Stimulated activated CD4-positive, alpha-beta T cell treated with anti-CD3 and anti-CD28 coated beads, Interleukin-15, amount 100 ng/mL, for 48 hours (primary cell): ENCODE measurements at regions not wholly inside any gene's neighbourhood (a gene's known extent, or its start where the extent isn't known, plus 50 kb on each side); places are given as distances from the start of the nearest gene placed in this dataset.

Experiments used
- DNase-seq, 2 donors: peaks; one replicate each; pipeline ENCODE4 v3.0.0-alpha.2; 2020; ENCODE audit warnings: low read depth in 2 of 2

- no peak for DNase-seq
These were observed 191.4 kb upstream of the LRIG1 start for GRCh38 chr3:66692042-66692765.

GRCh38 chr3:66692766-66693150 is 191.9 kb upstream of the LRIG1 start:
- no peak for DNase-seq

DNA sequence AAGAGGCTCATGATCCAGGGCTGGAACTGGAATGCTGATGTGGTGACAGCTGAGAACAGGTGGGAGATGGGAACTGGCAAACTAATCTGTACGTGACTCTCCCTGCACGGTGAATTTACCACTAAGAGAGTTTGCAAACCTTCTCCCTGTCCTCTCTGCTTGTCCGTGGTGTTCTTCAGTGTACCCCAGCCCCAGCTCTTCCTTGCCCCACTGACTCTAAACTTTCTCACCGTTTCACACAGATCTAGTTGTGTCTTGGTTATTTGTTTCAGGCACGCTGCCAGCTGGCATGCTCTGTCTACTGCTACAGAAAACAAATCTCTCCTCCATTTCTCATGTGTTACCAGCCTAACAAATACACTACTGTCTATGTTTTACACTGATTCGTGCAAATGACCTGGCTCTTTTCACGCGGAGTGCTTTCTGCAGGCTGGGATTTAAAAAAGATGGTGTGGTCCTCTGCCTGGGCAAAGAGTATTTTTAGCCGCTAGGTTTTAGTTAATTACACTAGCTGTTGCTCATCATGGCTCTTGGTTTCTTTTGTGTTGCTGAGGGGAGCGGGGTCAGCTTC is 192.7 kb upstream of the LRIG1 start:
- no peak for DNase-seq

DNA sequence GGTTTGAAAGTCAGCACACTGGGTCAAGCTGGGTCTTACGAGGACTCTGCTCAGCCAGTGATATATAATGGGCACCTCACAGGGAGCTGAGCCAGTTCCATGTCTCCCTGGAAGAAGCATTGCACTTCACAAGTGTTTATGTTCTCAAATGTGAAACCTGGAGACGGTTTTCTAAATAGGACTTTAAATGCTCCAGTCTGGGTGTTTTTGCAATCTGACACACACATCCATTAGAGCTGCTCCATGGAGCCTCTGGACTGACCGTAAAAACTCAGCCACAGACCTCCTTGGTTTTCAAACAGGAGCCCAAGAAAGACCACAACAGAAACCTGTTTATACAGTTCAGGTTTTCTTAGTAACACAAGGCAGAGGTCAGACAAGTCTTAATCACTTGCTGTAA is 201.3 kb upstream of the LRIG1 start:
- DNase-seq: no peak

DNA sequence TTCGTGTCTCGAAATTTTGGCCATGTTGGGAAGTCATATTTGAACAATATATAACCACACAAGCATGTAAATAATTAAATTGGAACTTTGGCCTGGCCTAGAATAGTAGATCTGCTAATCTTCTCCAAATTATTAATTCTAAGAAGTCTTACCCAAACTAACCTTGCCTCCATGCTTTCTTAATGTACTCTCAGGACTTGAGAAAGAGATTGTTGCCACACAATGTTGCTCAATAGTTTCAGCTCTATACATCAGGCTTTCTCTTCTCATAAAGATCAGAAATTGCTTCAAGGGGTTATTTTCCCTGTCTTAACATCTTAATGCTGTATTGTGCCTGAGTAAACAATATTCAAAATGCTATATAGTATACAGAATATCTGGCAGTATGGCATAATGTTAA is 202.7 kb upstream of the LRIG1 start:
- no peak for DNase-seq

DNA sequence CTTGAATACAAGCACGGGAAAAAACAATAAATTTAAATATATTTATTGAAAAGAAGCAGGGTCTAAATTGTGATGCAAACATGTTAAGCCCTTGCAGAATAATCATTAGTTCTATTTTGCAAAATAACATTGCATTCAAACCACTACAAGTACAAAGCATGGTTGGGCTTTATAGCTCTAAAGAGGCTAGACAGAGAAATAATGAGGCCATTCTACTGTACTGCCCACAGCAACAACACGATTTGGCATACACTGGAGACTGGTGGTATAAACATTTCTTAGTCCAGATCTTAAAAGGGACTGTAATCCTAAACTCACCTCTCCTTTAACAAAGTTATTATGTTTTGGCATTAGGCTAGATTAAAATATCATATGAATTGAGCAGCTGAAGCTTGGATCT is 204.3 kb upstream of the LRIG1 start:
- DNase-seq: no peak

DNA sequence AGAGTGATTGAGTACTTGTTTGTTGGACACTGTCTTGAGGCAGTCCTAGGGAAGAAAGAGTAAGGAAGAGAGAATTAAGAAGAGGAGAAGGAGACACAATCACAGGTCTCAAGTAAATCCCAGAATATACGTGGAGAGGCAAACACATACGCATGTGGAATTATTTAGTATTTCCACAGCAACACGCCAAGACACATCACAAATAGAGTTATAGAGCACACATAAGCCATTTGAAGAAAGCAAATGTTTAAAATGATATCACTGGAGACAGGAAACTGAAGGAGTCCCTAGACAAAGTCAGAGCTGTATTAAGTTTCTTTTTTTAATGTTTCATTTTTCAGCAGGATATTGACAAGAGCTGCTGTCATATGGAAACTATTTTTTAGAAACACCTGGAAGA is 206.1 kb upstream of the LRIG1 start:
- DNase-seq: no peak

- no peak for DNase-seq
These were observed 208.7 kb upstream of the LRIG1 start for GRCh38 chr3:66709532-66709931.

- DNase-seq: no peak
These were observed 211.4 kb upstream of the LRIG1 start for GRCh38 chr3:66712210-66712609.

DNA sequence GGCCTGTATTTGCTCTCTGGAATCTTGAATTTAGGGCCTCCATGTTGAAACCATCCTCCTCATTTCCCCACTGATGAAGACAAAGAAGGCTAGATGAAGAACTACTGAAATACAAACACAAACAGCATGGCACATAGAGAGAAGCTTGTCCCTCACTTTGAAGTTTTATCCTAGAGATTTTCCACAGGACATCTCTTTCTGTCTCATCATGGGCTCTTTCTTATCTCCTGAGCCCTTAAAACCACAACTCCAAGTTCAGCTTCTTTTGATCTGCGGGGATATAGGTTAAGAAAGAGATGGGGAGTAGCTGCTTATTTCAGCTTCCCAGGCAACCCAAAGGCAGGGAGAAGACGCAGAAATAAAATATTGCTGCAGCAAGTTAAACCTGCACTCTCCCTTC is 213.1 kb upstream of the LRIG1 start:
- DNase-seq: no peak

DNA sequence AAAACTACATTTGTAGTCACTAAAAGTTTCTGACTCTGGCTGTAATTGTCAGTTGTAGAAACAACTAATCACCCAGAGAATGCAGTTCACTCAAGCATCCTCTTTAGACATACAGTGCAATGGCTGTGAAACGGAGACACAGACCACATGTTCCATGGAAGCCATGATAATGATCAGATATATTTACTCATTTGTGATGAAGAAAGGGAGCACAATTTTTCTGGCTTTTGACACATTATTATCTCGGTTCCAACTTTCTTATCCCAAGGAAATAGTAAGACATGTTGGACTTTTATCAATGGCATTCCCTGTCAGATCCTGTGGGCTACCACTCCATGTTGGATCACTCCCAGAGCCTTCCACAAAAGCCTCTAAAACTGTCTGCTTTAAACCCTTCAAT is 215.0 kb upstream of the LRIG1 start:
- no peak for DNase-seq

DNA sequence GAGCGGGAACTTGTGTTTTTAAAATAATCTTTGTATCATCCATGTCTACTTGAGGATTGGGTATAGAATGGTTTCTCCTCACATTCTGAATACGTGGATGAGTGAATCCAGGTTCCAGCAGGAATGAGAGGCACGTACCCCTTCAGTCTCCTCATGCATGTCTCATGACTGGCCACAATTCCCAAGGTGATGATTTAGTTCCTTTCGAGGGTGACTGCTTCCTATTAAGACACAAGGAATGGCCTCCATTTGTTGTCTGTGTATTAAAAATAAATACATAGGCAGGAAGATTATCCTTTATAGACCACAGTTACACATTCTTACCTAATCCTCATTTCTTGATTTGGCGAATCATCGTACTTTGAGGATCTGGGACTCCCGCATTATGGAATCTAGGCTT is 217.0 kb upstream of the LRIG1 start:
- no peak for DNase-seq

- DNase-seq: no peak
These were observed 219.1 kb upstream of the LRIG1 start for GRCh38 chr3:66719796-66720356.

DNA sequence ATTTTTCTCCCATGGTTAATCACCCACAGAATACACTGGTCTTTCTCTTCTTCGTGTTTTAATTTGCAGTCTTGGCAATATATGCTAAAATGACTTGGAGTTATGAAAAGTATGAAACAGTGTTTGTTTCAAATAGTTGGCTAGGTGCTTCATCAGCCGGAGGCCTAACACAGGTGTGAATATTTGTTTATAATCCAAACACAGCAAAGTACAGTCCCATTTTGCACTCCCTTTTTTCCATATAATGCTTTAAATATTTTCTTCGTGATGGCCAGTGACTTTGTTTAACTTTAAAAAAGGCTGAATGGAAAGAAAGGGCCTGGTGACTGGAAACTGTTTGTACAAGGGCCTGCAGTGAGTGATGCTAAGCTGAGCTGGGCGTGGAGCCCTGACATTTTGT is 219.7 kb upstream of the LRIG1 start:
- DNase-seq: no peak

- DNase-seq: no peak
These were observed 221.9 kb upstream of the LRIG1 start for GRCh38 chr3:66722675-66723074.

GRCh38 chr3:66723231-66723630 is 222.4 kb upstream of the LRIG1 start:
- no peak for DNase-seq

- DNase-seq: no peak
These were observed 229.0 kb upstream of the LRIG1 start for GRCh38 chr3:66729687-66730393.

DNA sequence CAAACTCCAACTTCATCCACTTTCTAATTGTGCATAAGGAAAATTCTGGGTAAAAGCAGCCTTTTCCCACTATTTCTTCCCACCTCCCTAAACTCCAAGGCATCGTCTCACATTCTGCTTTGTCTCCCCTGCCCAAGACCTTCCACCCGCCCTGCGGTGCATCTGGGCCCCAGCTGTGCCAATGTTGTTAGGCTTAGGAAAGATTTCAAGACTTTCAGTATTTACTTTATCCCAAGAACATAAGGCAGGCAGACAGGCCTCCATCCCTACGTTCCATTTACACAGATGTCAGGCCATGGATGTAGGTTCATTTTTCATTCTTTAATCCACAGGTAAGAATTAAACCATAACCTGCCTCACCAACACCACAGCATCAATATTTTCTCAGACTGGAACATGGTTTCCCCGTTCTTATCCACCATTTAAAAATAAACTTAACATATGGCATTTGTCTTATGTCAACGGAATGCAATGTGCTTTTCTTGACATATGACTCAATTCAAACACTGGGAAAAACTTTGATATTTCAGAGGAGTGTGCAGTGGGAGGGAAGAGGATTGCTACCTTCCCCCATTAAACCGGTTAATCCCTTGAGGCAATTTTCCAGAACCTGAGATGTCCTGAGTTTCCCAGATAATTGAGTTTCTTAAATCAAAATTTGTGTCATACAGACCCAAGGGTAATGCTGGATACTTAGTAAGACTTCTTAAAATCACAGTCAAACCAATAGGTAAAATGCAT is 238.0 kb upstream of the LRIG1 start:
- no peak for DNase-seq

DNA sequence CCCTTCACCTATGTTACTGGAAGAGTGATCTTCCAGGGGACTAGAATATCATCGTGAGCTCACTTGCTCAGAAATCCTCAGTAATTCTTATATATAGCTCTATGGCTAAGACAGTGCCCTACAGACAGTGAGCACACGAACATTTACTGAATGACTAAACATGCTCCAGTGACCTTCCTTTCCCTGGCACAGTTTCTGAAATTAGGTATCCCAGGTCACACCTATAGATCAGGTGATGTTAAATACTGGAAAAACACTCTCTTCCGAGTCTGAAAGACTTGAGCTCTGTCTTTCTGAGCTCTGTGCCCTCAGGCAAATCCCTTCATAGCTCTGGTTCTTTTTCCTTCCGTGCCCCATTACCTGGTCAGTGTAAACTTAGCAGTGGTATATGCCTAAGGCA is 239.4 kb upstream of the LRIG1 start:
- DNase-seq: no peak

GRCh38 chr3:66744521-66744920 is 243.7 kb upstream of the LRIG1 start:
- DNase-seq: no peak

GRCh38 chr3:66744986-66745385 is 244.2 kb upstream of the LRIG1 start:
- DNase-seq: no peak

DNA sequence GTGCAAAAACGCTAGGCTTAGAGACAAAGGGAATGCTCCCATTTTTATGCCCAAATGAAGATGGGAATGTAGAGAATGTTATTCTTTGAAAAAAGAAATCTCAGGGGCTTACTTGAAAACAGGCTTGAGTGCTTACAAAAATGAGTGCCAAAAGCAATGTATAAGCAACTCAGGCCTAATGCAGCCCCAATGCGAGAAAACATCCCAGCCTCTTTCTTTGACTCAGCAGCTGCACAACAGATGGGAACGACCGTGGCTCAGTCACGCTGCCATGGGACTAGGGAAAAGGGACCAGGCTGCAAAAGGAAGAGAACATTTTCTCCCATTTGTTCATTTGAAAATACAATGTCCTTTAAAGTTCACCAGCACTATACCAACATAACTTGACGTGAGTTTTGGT is 246.4 kb upstream of the LRIG1 start:
- no peak for DNase-seq
